Nucleus accumbens (tissue), 56 donors: ENCODE measurements at regions not wholly inside any gene's neighbourhood (a gene's known extent, or its start where the extent isn't known, plus 50 kb on each side); places are given as distances from the start of the nearest gene placed in this dataset.
"Not testable (repeated sequence)": the region's sequence is repeated elsewhere in the genome, so short reads cannot be mapped to it uniquely, and the experiment has no call there.

Experiments
- DNase-seq, 56 donors: peaks; one replicate each; lab custom pipeline; 2025; lab: John Stamatoyannopoulos, UW

GRCh38 chr18:27314996-27315395 is 129.9 kb upstream of the CHST9 start:
- DNase-seq, result no peak

- peak in 2 of 56 donors; percentile 3 to 15 for DNase-seq
Measured at GRCh38 chr18:27313678-27314077, 128.6 kb upstream of the CHST9 start.

- DNase-seq, result no peak
Measured at GRCh38 chr18:27312853-27313252, 127.7 kb upstream of the CHST9 start.

- DNase-seq, result no peak
Measured at GRCh38 chr18:27312153-27312552, 127.0 kb upstream of the CHST9 start.

GRCh38 chr18:27311114-27311513 is 126.0 kb upstream of the CHST9 start:
- DNase-seq, result no peak

GRCh38 chr18:27301615-27302378 is 116.7 kb upstream of the CHST9 start:
- DNase-seq, result no peak

GRCh38 chr18:27298214-27298804 is 113.2 kb upstream of the CHST9 start:
- no peak for DNase-seq

GRCh38 chr18:27285973-27286562 is 101.0 kb upstream of the CHST9 start:
- DNase-seq, result not testable (repeated sequence)

GRCh38 chr18:27278131-27278530 is 93.0 kb upstream of the CHST9 start:
- no peak for DNase-seq

GRCh38 chr18:27277554-27277953 is 92.4 kb upstream of the CHST9 start:
- DNase-seq, result no peak

GRCh38 chr18:27276886-27277285 is 91.8 kb upstream of the CHST9 start:
- DNase-seq, result no peak

GRCh38 chr18:27276479-27276878 is 91.4 kb upstream of the CHST9 start:
- no peak for DNase-seq

- DNase-seq, result no peak
Measured at GRCh38 chr18:27274901-27275300, 89.8 kb upstream of the CHST9 start.

GRCh38 chr18:27270508-27270907 is 85.4 kb upstream of the CHST9 start:
- no peak for DNase-seq

- DNase-seq, result no peak
Measured at GRCh38 chr18:27263369-27263768, 78.3 kb upstream of the CHST9 start.

GRCh38 chr18:27261769-27262549 is 76.9 kb upstream of the CHST9 start:
- no peak for DNase-seq

GRCh38 chr18:27253571-27253970 is 68.5 kb upstream of the CHST9 start:
- DNase-seq, result no peak

GRCh38 chr18:27250471-27250870 is 65.4 kb upstream of the CHST9 start:
- no peak for DNase-seq

GRCh38 chr18:27249933-27250332 is 64.8 kb upstream of the CHST9 start:
- no peak for DNase-seq

- no peak for DNase-seq
Measured at GRCh38 chr18:27244259-27244658, 59.2 kb upstream of the CHST9 start.

- no peak for DNase-seq
Measured at GRCh38 chr18:27242392-27243047, 57.4 kb upstream of the CHST9 start.
